ENCODE measurements at regions not wholly inside any gene's neighbourhood (a gene's known extent, or its start where the extent isn't known, plus 50 kb on each side); places are given as distances from the start of the nearest gene placed in this dataset.

GRCh38 chr10:125475815-125476214, 207.1 kb downstream of the TEX36 start:
- no peak overlapping the region for H3K4me3 ChIP-seq (ENCODE audit: low read depth in 2 of 2, low read length in 1 of 2)
- CTCF ChIA-PET = no interaction called here
- no peak overlapping the region for H3K9ac ChIP-seq
- WGBS (ENCODE audit: low lambda C conversion rate) = 23% methylated on average over 2 of the region's 2 CpGs
- no peak for DNase-seq
- H3K9me2 ChIP-seq = no peaks in the 10 kb centered on the region
- no peaks in the 10 kb centered on the region for H3K79me2 ChIP-seq (ENCODE audit: insufficient read depth)
- no peak overlapping the region for H3K4me2 ChIP-seq
- H3K4me1 ChIP-seq (ENCODE audit: control insufficient read depth in 1 of 2, insufficient read depth in 2 of 2, low read depth in 1 of 2, low read length in 1 of 2) = peaks cover 0 to 4% of the 10 kb centered on the region in 2 experiments; a peak in 1 of 4 replicates
- no peak overlapping the region for H3K27ac ChIP-seq (ENCODE audit: low read depth in 2 of 2, low read length in 1 of 2)
- H3K36me3 ChIP-seq (replicated peaks in 1 of 2; ENCODE audit: control insufficient read depth in 1 of 2, insufficient read depth in 2 of 2, low read length in 1 of 2) = no peaks in the 10 kb centered on the region
- no peaks in the 10 kb centered on the region for H3K27me3 ChIP-seq (ENCODE audit: insufficient read depth)
- H4K20me1 ChIP-seq (ENCODE audit: insufficient read depth) = no peaks in the 10 kb centered on the region
- no peaks in the 10 kb centered on the region for H3K9me3 ChIP-seq
- no peak for TF ChIP-seq NFIC (IDR thresholded peaks at IDR 0.05; ENCODE audit: borderline replicate concordance)
- no peak for TF ChIP-seq PBX3 (IDR thresholded peaks at IDR 0.05)
- TF ChIP-seq SMC3 (IDR thresholded peaks at IDR 0.05; ENCODE audit: low read depth, low read length) = no peak
- TF ChIP-seq RAD21 (IDR thresholded peaks at IDR 0.05; ENCODE audit: low read length) = no peak
- no peak for TF ChIP-seq TCF12 (IDR thresholded peaks at IDR 0.05)
- TF ChIP-seq YY1 (IDR thresholded peaks at IDR 0.05; ENCODE audit: low read depth) = no peak
- TF ChIP-seq MXI1 (IDR thresholded peaks at IDR 0.05; ENCODE audit: low read depth, low read length) = no peak
- TF ChIP-seq FOXJ3 (CRISPR knock-in tag; IDR thresholded peaks at IDR 0.05) = no peak
- no peak for TF ChIP-seq RCOR1 (IDR thresholded peaks at IDR 0.05; ENCODE audit: low read length)
- TF ChIP-seq MEF2A (IDR thresholded peaks at IDR 0.05; ENCODE audit: borderline replicate concordance, low read depth) = no peak
- TF ChIP-seq POLR2AphosphoS5 (IDR thresholded peaks at IDR 0.05; ENCODE audit: low read depth, low read length) = no peak
- no peak for TF ChIP-seq RFX5 (IDR thresholded peaks at IDR 0.05; ENCODE audit: low read length)
- no peak for TF ChIP-seq EZH2phosphoT487 (IDR thresholded peaks at IDR 0.05; ENCODE audit: borderline replicate concordance, low read depth)
- H3F3A ChIP-seq (replicated peaks; ENCODE audit: insufficient read depth) = no peaks in the 10 kb centered on the region
- H2AFZ ChIP-seq (ENCODE audit: low read depth) = no peak overlapping the region
- POLR2A ChIA-PET = no interaction called here

GRCh38 chr10:125473143-125473793, 209.7 kb downstream of the TEX36 start:
- Histone ChIP-seq H3K9me2 (no peaks in the 10 kb centered on the region), H3K36me3 (replicated peaks in 1 of 2; ENCODE audit: control insufficient read depth in 1 of 2, insufficient read depth in 2 of 2, low read length in 1 of 2) (no peaks in the 10 kb centered on the region), H3K4me3 (ENCODE audit: low read depth in 2 of 2, low read length in 1 of 2) (no peak overlapping the region), H3F3A (replicated peaks; ENCODE audit: insufficient read depth) (no peaks in the 10 kb centered on the region), H2AFZ (ENCODE audit: low read depth) (no peak overlapping the region), H3K9ac (no peak overlapping the region), H3K4me1 (ENCODE audit: control insufficient read depth in 1 of 2, insufficient read depth in 2 of 2, low read depth in 1 of 2, low read length in 1 of 2) (peaks cover 0 to 3% of the 10 kb centered on the region in 2 experiments; a peak in 1 of 4 replicates), H3K4me2 (no peak overlapping the region), H4K20me1 (ENCODE audit: insufficient read depth) (no peaks in the 10 kb centered on the region), H3K9me3 (no peaks in the 10 kb centered on the region), H3K79me2 (ENCODE audit: insufficient read depth) (no peaks in the 10 kb centered on the region), H3K27ac (ENCODE audit: low read depth in 2 of 2, low read length in 1 of 2) (peak overlapping the region in 1 of 2 experiments; percentile 48; a peak in 1 of 4 replicates), H3K27me3 (ENCODE audit: insufficient read depth) (no peaks in the 10 kb centered on the region)
- TF ChIP-seq RAD21 (IDR thresholded peaks at IDR 0.05; ENCODE audit: low read length) = peak; percentile 11; the same call in 1 of the 2 replicates
- no peak for TF ChIP-seq CTCF (IDR thresholded peaks at IDR 0.05)
- TF ChIP-seq EP300 (IDR thresholded peaks at IDR 0.05; ENCODE audit: borderline replicate concordance in 1 of 2, low read depth in 1 of 2, low read length in 1 of 2) = no peak
- no peak for TF ChIP-seq NFIC (IDR thresholded peaks at IDR 0.05; ENCODE audit: borderline replicate concordance)
- WGBS (ENCODE audit: low lambda C conversion rate) = 24% methylated on average over 7 of the region's 7 CpGs
- CTCF ChIA-PET = interaction anchor here (0.6 to 1.5 kb wide), 3 partner anchors 19 to 310 kb away, joined by 3 to 4 read pairs (median 3); no protein-coding TSS in a partner anchor
- POLR2A ChIA-PET = no interaction called here
- DNase-seq = peak; percentile 21

All from SK-N-SH (cell line).